ENCODE measurements at regions not wholly inside any gene's neighbourhood (a gene's known extent, or its start where the extent isn't known, plus 50 kb on each side); places are given as distances from the start of the nearest gene placed in this dataset.

DNA sequence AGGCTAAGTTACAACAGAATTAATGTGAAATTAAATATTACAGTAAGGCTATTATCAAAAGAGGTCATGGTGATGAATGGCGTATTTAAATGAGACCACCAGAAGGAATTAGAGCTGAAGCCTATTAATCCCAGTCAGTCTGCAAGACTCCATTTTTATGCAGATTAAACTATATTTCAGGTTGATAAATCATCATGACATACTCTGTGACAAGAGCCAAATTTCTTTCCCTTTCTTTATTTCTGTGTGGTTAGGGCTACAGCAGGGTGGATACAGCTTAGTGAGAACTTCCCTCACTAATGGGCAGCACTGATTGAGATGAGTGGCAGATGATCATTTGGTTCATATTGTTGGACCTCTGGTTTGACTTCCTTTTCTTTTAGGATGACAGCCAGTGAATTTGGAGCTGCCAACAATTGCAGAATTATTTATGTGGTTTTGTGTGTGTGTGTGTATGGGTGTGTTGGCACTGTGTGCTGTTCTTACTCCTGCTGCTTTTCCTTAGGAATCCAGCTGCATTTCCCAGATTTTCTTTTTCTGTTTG, 481.3 kb downstream of the PIK3C3 start:
- H3K4me3 ChIP-seq (ENCODE audit: low read depth, poor library complexity, severe bottlenecking), result no peak overlapping the region
- intact Hi-C loops (cut with DNase I; ENCODE audit: low total_unique reads), result no loop called here
- 82 to 83% methylated on average over 1 of the region's 1 CpG for WGBS, 2 donors
- no peak for TF ChIP-seq POLR2A (IDR thresholded peaks at IDR 0.05)
- no peak for TF ChIP-seq CTCF (IDR thresholded peaks at IDR 0.05)
- DNase-seq (ENCODE audit: low spot score in 2 of 2), result no peak

- no peak for DNase-seq (ENCODE audit: low spot score in 2 of 2)
- TF ChIP-seq POLR2A (IDR thresholded peaks at IDR 0.05), result no peak
- no peak overlapping the region for H3K4me3 ChIP-seq (ENCODE audit: low read depth, poor library complexity, severe bottlenecking)
- 77 to 78% methylated on average over 5 of the region's 5 CpGs for WGBS, 2 donors
- intact Hi-C loops (cut with DNase I; ENCODE audit: low total_unique reads), result no loop called here
These were observed 482.0 kb downstream of the PIK3C3 start for GRCh38 chr18:42437001-42437400.

DNA sequence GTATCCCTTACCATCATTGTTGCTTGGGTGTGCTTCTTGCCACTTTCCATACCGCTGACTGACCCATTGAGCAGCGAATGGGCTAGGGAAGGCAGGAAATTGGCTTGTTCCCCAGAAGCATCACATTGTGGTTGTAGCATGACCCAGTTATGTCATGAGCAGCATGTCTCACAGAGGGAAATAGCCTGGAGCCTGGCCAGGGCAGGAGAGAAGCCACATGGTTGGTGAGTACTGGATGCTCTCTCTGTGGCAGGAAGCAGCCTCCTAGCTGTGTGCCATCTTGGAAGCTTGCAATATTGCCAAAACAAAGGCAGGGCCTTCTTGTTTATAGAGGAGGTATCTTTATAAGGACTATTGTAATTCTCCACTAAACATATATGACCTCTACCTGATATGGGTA, 482.6 kb downstream of the PIK3C3 start:
- 83 to 92% methylated on average over 2 of the region's 2 CpGs for WGBS, 2 donors
- intact Hi-C loops (cut with DNase I; ENCODE audit: low total_unique reads), result no loop called here
- TF ChIP-seq POLR2A (IDR thresholded peaks at IDR 0.05), result no peak
- no peak for TF ChIP-seq CTCF (IDR thresholded peaks at IDR 0.05)
- no peak overlapping the region for H3K4me3 ChIP-seq (ENCODE audit: low read depth, poor library complexity, severe bottlenecking)
- no peak for DNase-seq (ENCODE audit: low spot score in 2 of 2)

DNA sequence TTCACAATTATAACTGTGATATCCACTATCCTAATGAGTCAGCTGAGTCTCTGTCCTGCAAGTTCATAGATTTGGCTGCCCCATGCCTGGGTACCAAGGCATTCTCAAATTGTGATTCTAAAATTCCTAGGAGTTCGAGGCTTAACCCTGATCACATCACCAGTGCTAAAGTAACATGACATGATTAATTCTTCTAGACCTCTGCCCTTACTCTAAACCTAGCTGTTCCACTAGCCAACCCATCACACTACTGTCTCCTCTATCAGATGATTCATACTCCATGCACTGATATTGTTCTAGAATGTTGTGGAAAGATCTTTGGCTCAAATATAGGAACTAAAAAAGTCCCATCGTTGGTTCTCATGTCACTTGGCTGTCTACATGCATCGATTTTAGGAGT, 487.6 kb downstream of the PIK3C3 start:
- no peak overlapping the region for H3K4me3 ChIP-seq (ENCODE audit: low read depth, poor library complexity, severe bottlenecking)
- TF ChIP-seq POLR2A (IDR thresholded peaks at IDR 0.05), result no peak
- WGBS, 2 donors, result 67 to 72% methylated on average over 3 of the region's 3 CpGs
- no peak for DNase-seq (ENCODE audit: low spot score in 2 of 2)
- intact Hi-C loops (cut with DNase I; ENCODE audit: low total_unique reads), result no loop called here

GRCh38 chr18:42444349-42444748, 489.3 kb downstream of the PIK3C3 start:
- intact Hi-C loops (cut with DNase I; ENCODE audit: low total_unique reads), result no loop called here
- H3K4me3 ChIP-seq (ENCODE audit: low read depth, poor library complexity, severe bottlenecking), result no peak overlapping the region
- DNase-seq (ENCODE audit: low spot score in 2 of 2), result no peak
- 33 to 59% methylated on average over 1 of the region's 1 CpG for WGBS, 2 donors
- TF ChIP-seq POLR2A (IDR thresholded peaks at IDR 0.05), result no peak
- no peak for TF ChIP-seq CTCF (IDR thresholded peaks at IDR 0.05)

GRCh38 chr18:42445359-42445758, 490.3 kb downstream of the PIK3C3 start:
- no peak for TF ChIP-seq POLR2A (IDR thresholded peaks at IDR 0.05)
- TF ChIP-seq CTCF (IDR thresholded peaks at IDR 0.05), result no peak
- DNase-seq (ENCODE audit: low spot score in 2 of 2), result no peak
- 67 to 81% methylated on average over 2 of the region's 2 CpGs for WGBS, 2 donors
- no peak overlapping the region for H3K4me3 ChIP-seq (ENCODE audit: low read depth, poor library complexity, severe bottlenecking)
- intact Hi-C loops (cut with DNase I; ENCODE audit: low total_unique reads), result no loop called here

GRCh38 chr18:42446195-42446594, 491.2 kb downstream of the PIK3C3 start:
- intact Hi-C loops (cut with DNase I; ENCODE audit: low total_unique reads), result no loop called here
- TF ChIP-seq CTCF (IDR thresholded peaks at IDR 0.05) (no peak), POLR2A (IDR thresholded peaks at IDR 0.05) (no peak)
- H3K4me3 ChIP-seq (ENCODE audit: low read depth, poor library complexity, severe bottlenecking), result no peak overlapping the region
- DNase-seq (ENCODE audit: low spot score in 2 of 2), result no peak
